Neuronal stem cell (in vitro differentiated cells): ENCODE measurements at regions not wholly inside any gene's neighbourhood (a gene's known extent, or its start where the extent isn't known, plus 50 kb on each side); places are given as distances from the start of the nearest gene placed in this dataset.

Experiments
- DNase-seq: peaks from one replicate; pipeline ENCODE4 v3.0.0-alpha.2; 2013; ENCODE audit warnings: low spot score
- H2AFZ ChIP-seq: one replicate; pipeline ENCODE4 v1.6.1; 2013; ENCODE audit warnings: mild to moderate bottlenecking, low read length, inconsistent platforms
- H2AK5ac ChIP-seq: 2 replicates; pipeline ENCODE4 v1.6.1; 2013; ENCODE audit warnings: low read depth, mild to moderate bottlenecking, inconsistent platforms, low read length, moderate library complexity, mixed read lengths
- H2BK120ac ChIP-seq: 2 replicates; pipeline ENCODE4 v1.6.1; 2013; ENCODE audit warnings: low read depth, mild to moderate bottlenecking, inconsistent platforms, low read length, moderate library complexity, mixed read lengths
- H2BK12ac ChIP-seq: one replicate; pipeline ENCODE4 v1.6.1; 2013; ENCODE audit warnings: low read length, inconsistent platforms
- H2BK15ac ChIP-seq: 2 replicates; pipeline ENCODE4 v1.6.1; 2013; ENCODE audit warnings: mild to moderate bottlenecking, low read length, inconsistent platforms, mixed read lengths
- H2BK5ac ChIP-seq: one replicate; pipeline ENCODE4 v1.6.1; 2013; ENCODE audit warnings: inconsistent platforms, mild to moderate bottlenecking, low read length, moderate library complexity
- H3K14ac ChIP-seq: one replicate; pipeline ENCODE4 v1.6.1; 2013; ENCODE audit warnings: low read length, inconsistent platforms
- H3K18ac ChIP-seq: 2 replicates; pipeline ENCODE4 v1.6.1; 2013; ENCODE audit warnings: low read length, inconsistent platforms
- H3K23ac ChIP-seq: 2 replicates; pipeline ENCODE4 v1.6.1; 2013; ENCODE audit warnings: low read depth, mild to moderate bottlenecking, mixed read lengths, low read length, inconsistent platforms; ENCODE audit not compliant: poor library complexity
- H3K27ac ChIP-seq: replicated peaks from 3 replicates; pipeline ENCODE4 v1.5.1; 2013; ENCODE audit warnings: low read length, inconsistent platforms
- H3K27me3 ChIP-seq, 3 experiments: 2 replicates each; pipeline ENCODE4 v1.6.1; 2013; ENCODE audit warnings: low read length in 3 of 3, mild to moderate bottlenecking in 2 of 3, inconsistent platforms in 1 of 3, low read depth in 1 of 3, mixed read lengths in 1 of 3, moderate library complexity in 1 of 3; ENCODE audit not compliant: control insufficient read depth in 3 of 3, insufficient read depth in 3 of 3
- H3K36me3 ChIP-seq, 2 donors: replicated peaks in 1 of 2; 2 replicates each; pipeline ENCODE4 v1.6.1; 2013; ENCODE audit warnings: low read length in 2 of 2; ENCODE audit not compliant: control insufficient read depth in 2 of 2, insufficient read depth in 2 of 2
- H3K4ac ChIP-seq: 2 replicates; pipeline ENCODE4 v1.6.1; 2013; ENCODE audit warnings: inconsistent platforms, mild to moderate bottlenecking, low read length, moderate library complexity
- H3K4me1 ChIP-seq, 2 donors: 1 replicate in 1 of 2; 2 replicates in 1 of 2; pipeline ENCODE4 v1.6.1; 2013; ENCODE audit warnings: low read length in 2 of 2, low read depth in 1 of 2; ENCODE audit not compliant: control insufficient read depth in 2 of 2, insufficient read depth in 1 of 2
- H3K4me2 ChIP-seq: one replicate; pipeline ENCODE4 v1.6.1; 2013; ENCODE audit warnings: mild to moderate bottlenecking, low read length, inconsistent platforms; ENCODE audit not compliant: insufficient read depth, poor library complexity, severe bottlenecking
- H3K4me3 ChIP-seq, 2 donors: 2 replicates each; pipeline ENCODE4 v1.5.1; 2013; ENCODE audit warnings: low read length in 2 of 2, mild to moderate bottlenecking in 2 of 2, inconsistent platforms in 1 of 2, moderate library complexity in 1 of 2
- H3K79me1 ChIP-seq: one replicate; pipeline ENCODE4 v1.6.1; 2013; ENCODE audit warnings: low read depth, mild to moderate bottlenecking, inconsistent platforms, low read length, moderate library complexity
- H3K9ac ChIP-seq: one replicate; pipeline ENCODE4 v1.6.1; 2013; ENCODE audit warnings: mild to moderate bottlenecking, low read depth, low read length, inconsistent platforms; ENCODE audit not compliant: poor library complexity
- H3K9me3 ChIP-seq, 2 donors: replicated peaks in 1 of 2; 2 replicates each; pipeline versions ENCODE3 to v1.6.1; 2013; ENCODE audit warnings: low read length in 2 of 2, mild to moderate bottlenecking in 2 of 2, inconsistent platforms in 1 of 2, low read depth in 1 of 2, mixed read lengths in 1 of 2, moderate library complexity in 1 of 2; ENCODE audit not compliant: control insufficient read depth in 2 of 2, insufficient read depth in 1 of 2
- H4K8ac ChIP-seq: one replicate; pipeline ENCODE4 v1.6.1; 2013; ENCODE audit warnings: low read depth, mild to moderate bottlenecking, inconsistent platforms, low read length, moderate library complexity
- H4K91ac ChIP-seq: one replicate; pipeline ENCODE4 v1.6.1; 2013; ENCODE audit warnings: low read length, low read depth, mild to moderate bottlenecking, inconsistent platforms; ENCODE audit not compliant: poor library complexity
- WGBS, 2 donors: extraction: QIAGEN DNeasy Blood & Tissue Kit; methylation state at CpG; one replicate each; pipeline ENCODE4 v1.1.7; 2013; ENCODE audit warnings: missing lambda C conversion rate in 2 of 2, mixed read lengths in 1 of 2; ENCODE audit not compliant: insufficient read length in 2 of 2, insufficient replicate concordance in 1 of 2; ENCODE audit errors: extremely low coverage in 2 of 2; 5-methylcytosine and 5-hydroxymethylcytosine counted together

DNA sequence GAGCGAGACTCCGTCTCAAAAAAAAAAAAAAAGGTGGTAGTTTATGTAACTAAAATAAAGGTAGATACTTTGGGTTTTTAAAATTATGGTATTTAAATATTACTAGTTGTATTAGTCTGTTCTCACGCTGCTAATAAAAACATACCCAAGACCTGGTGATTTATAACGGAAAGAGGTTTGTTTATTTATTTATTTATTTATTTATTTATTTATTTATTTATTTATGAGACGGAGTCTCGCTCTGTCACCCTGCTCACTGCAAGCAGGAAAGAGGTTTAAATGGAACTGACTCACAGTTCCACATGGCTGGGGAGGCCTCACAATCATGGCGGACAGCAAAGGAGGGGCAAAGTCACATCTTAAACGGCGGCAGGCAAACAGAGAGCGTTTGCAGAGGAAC lies 196.0 kb downstream of the CALCRL start:
- no CpG with 5 or more reads among the region's 10 CpGs for WGBS, 2 donors
- Histone ChIP-seq H3K4me2 (peak overlapping the region; percentile 11), H3K9me3 (no peaks in the 10 kb centered on the region), H3K4me3 (no peak overlapping the region), H2BK15ac (no peak overlapping the region), H4K91ac (no peak overlapping the region), H3K27ac (no peak overlapping the region), H2AFZ (peak overlapping the region; percentile 29), H3K14ac (no peak overlapping the region), H3K4ac (no peak overlapping the region), H3K79me1 (no peaks in the 10 kb centered on the region), H2BK120ac (no peak overlapping the region), H2BK5ac (no peak overlapping the region), H2AK5ac (no peak overlapping the region), H3K23ac (no peak overlapping the region), H4K8ac (peak overlapping the region; percentile 65), H3K4me1 (no peaks in the 10 kb centered on the region), H3K9ac (no peak overlapping the region), H3K27me3 (no peaks in the 10 kb centered on the region), H2BK12ac (no peak overlapping the region), H3K36me3 (no peaks in the 10 kb centered on the region), H3K18ac (no peak overlapping the region)
- DNase-seq: no peak

DNA sequence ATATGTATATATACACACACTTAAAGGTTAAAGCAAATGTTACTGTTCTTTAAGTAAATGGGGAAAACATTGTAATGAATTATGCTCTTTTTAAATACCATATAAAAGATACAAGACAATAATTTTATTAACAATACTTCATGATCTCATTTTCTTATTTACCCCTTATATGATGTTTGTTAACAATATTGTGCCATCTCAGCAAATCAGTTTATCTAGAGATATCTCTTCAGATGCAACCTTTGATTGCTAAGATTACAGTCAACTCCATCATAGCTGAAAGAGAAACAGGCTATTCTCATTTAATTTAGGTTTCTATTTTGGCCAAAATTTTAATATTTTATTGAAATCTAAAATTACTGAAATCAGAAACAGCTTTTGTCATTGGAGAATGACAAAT lies 197.9 kb downstream of the CALCRL start:
- no peaks in the 10 kb centered on the region for H3K36me3 ChIP-seq
- no peak overlapping the region for H4K91ac ChIP-seq
- H3K4ac ChIP-seq: no peak overlapping the region
- H3K14ac ChIP-seq: no peak overlapping the region
- H2AFZ ChIP-seq: no peak overlapping the region
- no peak overlapping the region for H4K8ac ChIP-seq
- no peak overlapping the region for H2BK15ac ChIP-seq
- no peak overlapping the region for H3K9ac ChIP-seq
- H3K23ac ChIP-seq: no peak overlapping the region
- no peak overlapping the region for H2BK120ac ChIP-seq
- H3K4me3 ChIP-seq: no peak overlapping the region
- H3K4me2 ChIP-seq: no peak overlapping the region
- no peaks in the 10 kb centered on the region for H3K4me1 ChIP-seq
- H3K18ac ChIP-seq: no peak overlapping the region
- no peaks in the 10 kb centered on the region for H3K27me3 ChIP-seq
- no peaks in the 10 kb centered on the region for H3K9me3 ChIP-seq
- H3K79me1 ChIP-seq: no peaks in the 10 kb centered on the region
- H2BK5ac ChIP-seq: no peak overlapping the region
- DNase-seq: no peak
- no peak overlapping the region for H3K27ac ChIP-seq
- no peak overlapping the region for H2AK5ac ChIP-seq
- H2BK12ac ChIP-seq: no peak overlapping the region

- H4K8ac ChIP-seq: no peak overlapping the region
Observed at GRCh38 chr2:187233811-187234210, 214.2 kb downstream of the CALCRL start.

GRCh38 chr2:187232749-187233148 lies 215.3 kb downstream of the CALCRL start:
- Histone ChIP-seq H3K27ac (no peak overlapping the region), H3K14ac (no peak overlapping the region), H3K4me2 (no peak overlapping the region), H4K91ac (no peak overlapping the region), H2BK15ac (no peak overlapping the region), H3K4me3 (no peak overlapping the region), H3K18ac (no peak overlapping the region), H2AFZ (no peak overlapping the region), H4K8ac (no peak overlapping the region), H2AK5ac (no peak overlapping the region), H2BK5ac (no peak overlapping the region), H3K4ac (no peak overlapping the region), H3K9me3 (no peaks in the 10 kb centered on the region), H3K79me1 (no peaks in the 10 kb centered on the region), H2BK120ac (no peak overlapping the region), H3K4me1 (no peaks in the 10 kb centered on the region), H3K36me3 (no peaks in the 10 kb centered on the region), H3K27me3 (no peaks in the 10 kb centered on the region), H3K9ac (no peak overlapping the region), H2BK12ac (no peak overlapping the region), H3K23ac (no peak overlapping the region)
- no peak for DNase-seq
- no CpG with 5 or more reads among the region's 1 CpG for WGBS, 2 donors

More at GRCh38 chr2:187233811-187234210, 214.2 kb downstream of the CALCRL start:
- Histone ChIP-seq H3K18ac (no peak overlapping the region), H3K27ac (no peak overlapping the region), H3K4me3 (no peak overlapping the region), H2BK120ac (no peak overlapping the region), H2AK5ac (no peak overlapping the region), H3K9me3 (no peaks in the 10 kb centered on the region), H2BK5ac (no peak overlapping the region), H3K4me1 (no peaks in the 10 kb centered on the region), H3K4me2 (no peak overlapping the region), H3K14ac (no peak overlapping the region), H2AFZ (no peak overlapping the region), H3K27me3 (no peaks in the 10 kb centered on the region), H4K91ac (no peak overlapping the region), H3K9ac (no peak overlapping the region), H3K4ac (no peak overlapping the region), H2BK15ac (no peak overlapping the region), H3K36me3 (no peaks in the 10 kb centered on the region), H2BK12ac (no peak overlapping the region), H3K79me1 (no peaks in the 10 kb centered on the region), H3K23ac (no peak overlapping the region)
- WGBS, 2 donors: no CpG with 5 or more reads among the region's 2 CpGs
- DNase-seq: no peak
